Thyroid gland (tissue), 4 donors: ENCODE measurements at regions not wholly inside any gene's neighbourhood (a gene's known extent, or its start where the extent isn't known, plus 50 kb on each side); places are given as distances from the start of the nearest gene placed in this dataset.

Source experiments
- CTCF ChIP-seq, 6 experiments: fragments of 200-600 bp in 3 of 6; fragments of 450-650 bp in 3 of 6; sonication (generic) in 3 of 6; IDR thresholded peaks; one replicate each; pipeline ENCODE4 v1.5.1; 2016 to 2019; ENCODE audit warnings: antibody characterized with exemption in 6 of 6, mild to moderate bottlenecking in 2 of 6, inconsistent platforms in 1 of 6, moderate library complexity in 1 of 6
- POLR2A ChIP-seq, 2 donors: fragments of 450-650 bp; IDR thresholded peaks; one replicate each; pipeline ENCODE4 v1.6.1; 2017; ENCODE audit warnings: antibody characterized with exemption in 2 of 2, mild to moderate bottlenecking in 2 of 2, moderate library complexity in 1 of 2

DNA sequence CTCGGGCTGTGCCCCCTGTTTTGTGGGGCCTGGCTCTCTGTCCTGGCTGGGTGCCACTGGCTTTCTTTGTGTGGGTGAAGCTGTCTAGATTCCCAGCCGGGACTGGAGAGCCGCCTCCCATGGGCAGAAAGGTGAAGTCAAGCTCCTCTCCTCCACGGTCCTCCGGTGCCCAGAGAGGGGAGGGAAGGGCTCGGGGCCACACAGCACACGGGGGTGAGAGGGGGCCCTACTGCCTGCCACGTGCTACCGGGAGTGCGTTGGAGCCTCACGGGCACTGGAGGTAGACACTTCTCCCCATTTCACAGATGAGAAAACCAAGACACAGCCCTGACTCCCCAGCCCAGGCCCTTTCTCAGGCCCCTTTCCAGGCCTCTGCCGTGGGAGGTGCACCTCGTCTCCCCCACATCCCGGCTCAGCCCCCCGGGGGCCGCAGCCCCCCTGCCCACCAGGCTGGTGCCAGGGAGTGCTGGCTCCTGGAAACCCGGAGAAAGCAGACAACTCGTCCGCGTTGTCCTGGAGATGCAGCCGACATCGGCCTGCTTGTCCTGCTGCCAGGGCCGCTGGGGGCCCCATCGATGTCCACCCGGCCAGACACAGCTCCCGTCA, 55.8 kb downstream of the UNCX start:
- no peak for TF ChIP-seq CTCF (IDR thresholded peaks at IDR 0.05)
- TF ChIP-seq POLR2A (IDR thresholded peaks at IDR 0.05) = no peak
